Mesothelial cell of epicardium (in vitro differentiated cells): ENCODE measurements at regions not wholly inside any gene's neighbourhood (a gene's known extent, or its start where the extent isn't known, plus 50 kb on each side); places are given as distances from the start of the nearest gene placed in this dataset.

Source experiments
- DNase-seq, 2 experiments: peaks; one replicate each; pipeline ENCODE4 v3.0.0; 2021; ENCODE audit warnings: low spot score in 2 of 2; ENCODE audit not compliant: unreplicated experiment in 2 of 2
- H3K27ac Mint-ChIP-seq: 2 replicates; pipeline ENCODE4 v1.8.0; 2021; ENCODE audit warnings: mixed read lengths
- H3K27me3 Mint-ChIP-seq: 2 replicates; pipeline ENCODE4 v1.8.0; 2021; ENCODE audit warnings: low read depth, mixed read lengths
- H3K36me3 Mint-ChIP-seq: 2 replicates; pipeline ENCODE4 v1.8.0; 2021; ENCODE audit warnings: mixed read lengths
- H3K4me1 Mint-ChIP-seq: 2 replicates; pipeline ENCODE4 v1.8.0; 2021; ENCODE audit warnings: mixed read lengths
- H3K4me3 Mint-ChIP-seq: 2 replicates; pipeline ENCODE4 v1.8.0; 2021; ENCODE audit warnings: mild to moderate bottlenecking, moderate library complexity, mixed read lengths
- H3K9me3 Mint-ChIP-seq: 2 replicates; pipeline ENCODE4 v1.8.0; 2021; ENCODE audit warnings: mixed read lengths
- CTCF ChIP-seq: fragments of 200-600 bp; sonication (generic); IDR thresholded peaks from one replicate; pipeline ENCODE4 v1.5.0; 2021; ENCODE audit warnings: antibody characterized with exemption; ENCODE audit not compliant: unreplicated experiment

- no peak for DNase-seq
- H3K27me3 Mint-ChIP-seq = peaks cover 12% of the 10 kb centered on the region
- no peak for TF ChIP-seq CTCF
- H3K27ac Mint-ChIP-seq = no peak overlapping the region
- H3K4me3 Mint-ChIP-seq = no peak overlapping the region
- peaks cover 11% of the 10 kb centered on the region for H3K4me1 Mint-ChIP-seq
- no peaks in the 10 kb centered on the region for H3K36me3 Mint-ChIP-seq
- H3K9me3 Mint-ChIP-seq = no peaks in the 10 kb centered on the region
Observed at GRCh38 chr3:182692695-182693094, 100.6 kb upstream of the ATP11B start.

DNA sequence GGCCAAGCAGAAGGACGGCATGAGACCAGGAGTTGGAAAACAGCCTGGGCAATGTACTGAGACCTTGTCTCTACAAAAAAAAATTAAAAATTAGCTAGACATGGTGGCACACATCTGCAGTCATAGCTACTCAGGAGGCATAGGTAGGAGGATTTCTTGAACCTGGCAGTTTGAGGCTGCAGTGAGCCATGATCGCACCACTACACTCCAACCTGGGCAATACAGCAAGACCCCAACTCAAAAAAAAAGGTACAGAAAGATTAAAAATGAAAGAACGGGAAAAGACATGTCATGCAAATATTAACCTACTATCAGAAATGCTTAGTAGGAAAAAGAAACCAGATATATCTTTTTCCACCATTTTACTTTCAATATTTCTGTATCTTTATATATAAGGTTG, 99.6 kb upstream of the ATP11B start:
- Mint-ChIP-seq H3K27me3 (peaks cover 10% of the 10 kb centered on the region), H3K4me3 (no peak overlapping the region), H3K4me1 (peaks cover 13% of the 10 kb centered on the region), H3K9me3 (no peaks in the 10 kb centered on the region), H3K27ac (no peak overlapping the region), H3K36me3 (no peaks in the 10 kb centered on the region)
- no peak for TF ChIP-seq CTCF
- no peak for DNase-seq

GRCh38 chr3:182696916-182697315, 96.4 kb upstream of the ATP11B start:
- H3K4me1 Mint-ChIP-seq = peaks cover 10% of the 10 kb centered on the region
- no peak overlapping the region for H3K27ac Mint-ChIP-seq
- H3K27me3 Mint-ChIP-seq = peaks cover 16% of the 10 kb centered on the region
- H3K4me3 Mint-ChIP-seq = no peak overlapping the region
- H3K36me3 Mint-ChIP-seq = no peaks in the 10 kb centered on the region
- H3K9me3 Mint-ChIP-seq = peaks cover 7% of the 10 kb centered on the region
- no peak for TF ChIP-seq CTCF
- no peak for DNase-seq

GRCh38 chr3:182697345-182697919, 95.9 kb upstream of the ATP11B start:
- Mint-ChIP-seq H3K27ac (no peak overlapping the region), H3K27me3 (peaks cover 17% of the 10 kb centered on the region), H3K36me3 (no peaks in the 10 kb centered on the region), H3K4me3 (no peak overlapping the region), H3K4me1 (peaks cover 10% of the 10 kb centered on the region), H3K9me3 (peaks cover 12% of the 10 kb centered on the region)
- DNase-seq = no peak
- no peak for TF ChIP-seq CTCF

DNA sequence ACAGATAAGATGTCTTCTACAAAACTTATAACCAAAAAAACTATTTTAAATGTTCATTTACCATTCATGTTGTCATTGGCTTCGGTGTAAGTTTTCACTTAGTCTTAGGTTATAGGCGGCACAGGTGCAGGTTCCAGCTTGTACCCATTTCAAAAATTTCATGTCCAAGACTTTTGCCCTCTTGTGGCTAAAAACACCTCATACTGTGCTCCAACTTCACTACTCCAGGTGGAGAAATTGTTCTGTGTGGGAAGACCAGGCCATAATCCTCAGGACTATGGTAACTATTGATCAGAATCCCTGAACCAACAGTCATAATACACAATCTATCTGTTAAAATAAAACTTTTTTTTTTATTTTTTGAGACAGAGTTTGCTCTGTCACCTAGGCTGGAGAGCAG, 95.2 kb upstream of the ATP11B start:
- peaks cover 10% of the 10 kb centered on the region for H3K4me1 Mint-ChIP-seq
- DNase-seq = no peak
- peaks cover 12% of the 10 kb centered on the region for H3K9me3 Mint-ChIP-seq
- no peak overlapping the region for H3K27ac Mint-ChIP-seq
- no peaks in the 10 kb centered on the region for H3K36me3 Mint-ChIP-seq
- no peak for TF ChIP-seq CTCF
- H3K27me3 Mint-ChIP-seq = peaks cover 22% of the 10 kb centered on the region
- H3K4me3 Mint-ChIP-seq = no peak overlapping the region

DNA sequence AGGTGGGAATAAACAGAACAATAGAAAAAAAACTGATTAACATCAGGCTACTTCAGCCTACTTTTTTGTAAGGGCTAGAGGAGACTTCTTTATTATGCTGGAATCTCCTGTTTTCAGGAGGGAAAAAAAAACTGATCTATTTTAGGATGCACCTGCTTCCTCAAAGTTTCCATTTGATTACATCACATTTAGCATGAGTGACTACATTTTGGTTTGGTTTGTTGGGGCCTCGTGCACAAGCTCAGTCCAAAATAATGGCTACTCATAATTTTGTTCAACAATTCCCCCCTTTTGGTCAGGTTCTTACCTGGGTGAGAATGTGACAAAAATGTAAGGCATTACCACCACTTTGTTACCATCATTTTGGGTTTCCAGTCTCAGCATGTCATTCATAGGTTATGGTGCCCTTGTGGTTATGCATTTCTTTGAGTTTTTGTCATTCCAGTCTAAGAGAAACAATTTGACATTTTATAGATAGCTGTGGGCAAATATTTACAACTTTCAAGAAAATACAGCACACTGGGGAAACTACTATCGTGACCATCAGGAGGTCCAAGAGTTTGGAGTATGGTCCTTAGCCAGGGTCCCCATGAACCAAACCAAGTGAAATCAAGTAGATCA, 93.6 kb upstream of the ATP11B start:
- Mint-ChIP-seq H3K9me3 (peaks cover 12% of the 10 kb centered on the region), H3K27me3 (peaks cover 25% of the 10 kb centered on the region), H3K36me3 (no peaks in the 10 kb centered on the region), H3K27ac (no peak overlapping the region), H3K4me3 (no peak overlapping the region), H3K4me1 (peaks cover 10% of the 10 kb centered on the region)
- TF ChIP-seq CTCF = no peak
- no peak for DNase-seq
